Endothelial cell of umbilical vein (primary cell): ENCODE measurements at regions not wholly inside any gene's neighbourhood (a gene's known extent, or its start where the extent isn't known, plus 50 kb on each side); places are given as distances from the start of the nearest gene placed in this dataset.

Experiments
- CTCF ChIP-seq, 2 donors: IDR thresholded peaks; 1 replicate in 1 of 2; 2 replicates in 1 of 2; pipeline ENCODE4 v1.5.1; 2011; ENCODE audit warnings: low read length in 2 of 2, mild to moderate bottlenecking in 2 of 2, moderate library complexity in 2 of 2, control low read depth in 1 of 2, inconsistent platforms in 1 of 2, low read depth in 1 of 2; ENCODE audit not compliant: insufficient read depth in 1 of 2; ENCODE audit errors: extremely low read depth in 1 of 2
- FOS ChIP-seq: IDR thresholded peaks from 2 replicates; pipeline ENCODE4 v1.6.1; 2011; ENCODE audit warnings: mild to moderate bottlenecking, low read length, moderate library complexity, borderline replicate concordance; ENCODE audit not compliant: insufficient read depth
- JUN ChIP-seq: IDR thresholded peaks from 2 replicates; pipeline ENCODE4 v1.6.1; 2011; ENCODE audit warnings: borderline replicate concordance, low read depth; ENCODE audit not compliant: insufficient read length, insufficient read depth
- POLR2AphosphoS5 ChIP-seq: IDR thresholded peaks from 2 replicates; pipeline ENCODE4 v1.6.1; 2012; ENCODE audit warnings: low read depth, mild to moderate bottlenecking, control low read depth, low read length, moderate library complexity; ENCODE audit not compliant: insufficient read depth

- TF ChIP-seq FOS (no peak), POLR2AphosphoS5 (no peak), CTCF (IDR thresholded peaks at IDR 0.05; ENCODE audit: extremely low read depth in 1 of 2, insufficient read depth in 1 of 2, low read depth in 1 of 2, low read length in 2 of 2) (no peak), JUN (no peak)
Observed at GRCh38 chr16:65327346-65327745, 205.5 kb upstream of the CDH11 start.
